SU-DHL-6 (cell line): ENCODE measurements at regions not wholly inside any gene's neighbourhood (a gene's known extent, or its start where the extent isn't known, plus 50 kb on each side); places are given as distances from the start of the nearest gene placed in this dataset.

Source experiments
- CTCF ChIP-seq: fragments of 200-600 bp; sonication (generic); IDR thresholded peaks from one replicate; pipeline ENCODE4 v1.5.1; 2017; ENCODE audit warnings: antibody characterized with exemption, mild to moderate bottlenecking, low read length, moderate library complexity; ENCODE audit not compliant: insufficient read depth, poor library complexity, severe bottlenecking
- EZH2phosphoT487 ChIP-seq: fragments of 200-600 bp; sonication (generic), shearing (Covaris generic); conservative IDR thresholded peaks from 2 replicates; pipeline ENCODE4 v1.6.1; 2018; ENCODE audit warnings: mild to moderate bottlenecking, antibody characterized with exemption, low read length, moderate library complexity, mixed read lengths

- TF ChIP-seq CTCF (no peak), EZH2phosphoT487 (no peak)
Measured at GRCh38 chr20:10971096-10971495, 297.3 kb upstream of the JAG1 start.
